ENCODE measurements at regions not wholly inside any gene's neighbourhood (a gene's known extent, or its start where the extent isn't known, plus 50 kb on each side); places are given as distances from the start of the nearest gene placed in this dataset.
"Not testable (repeated sequence)": the region's sequence is repeated elsewhere in the genome, so short reads cannot be mapped to it uniquely, and the experiment has no call there.

DNA sequence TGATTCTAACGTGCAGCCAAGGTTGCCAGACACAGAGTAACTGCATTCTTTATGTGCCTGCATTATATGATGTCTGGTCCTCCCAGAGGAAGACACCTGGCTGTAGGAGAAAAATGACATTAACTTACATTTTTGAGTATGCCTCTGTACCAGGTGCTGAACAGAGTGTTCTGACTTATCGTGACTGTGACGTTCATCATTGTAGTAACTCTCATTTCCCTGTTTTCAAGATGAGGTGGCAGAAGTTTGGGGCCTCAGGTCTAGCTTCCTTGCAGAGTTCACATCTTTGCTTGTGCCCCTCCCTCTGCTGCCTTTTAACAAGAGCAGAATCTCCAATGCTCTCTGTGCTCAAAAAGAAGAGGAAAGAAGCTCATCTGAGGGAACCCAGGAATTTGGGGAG, 488.0 kb downstream of the AJAP1 start:
- no peak overlapping the region for H3K4me3 ChIP-seq (ENCODE audit: low read length)
- DNase-seq (ENCODE audit: low read depth, low spot score) = no peak

DNA sequence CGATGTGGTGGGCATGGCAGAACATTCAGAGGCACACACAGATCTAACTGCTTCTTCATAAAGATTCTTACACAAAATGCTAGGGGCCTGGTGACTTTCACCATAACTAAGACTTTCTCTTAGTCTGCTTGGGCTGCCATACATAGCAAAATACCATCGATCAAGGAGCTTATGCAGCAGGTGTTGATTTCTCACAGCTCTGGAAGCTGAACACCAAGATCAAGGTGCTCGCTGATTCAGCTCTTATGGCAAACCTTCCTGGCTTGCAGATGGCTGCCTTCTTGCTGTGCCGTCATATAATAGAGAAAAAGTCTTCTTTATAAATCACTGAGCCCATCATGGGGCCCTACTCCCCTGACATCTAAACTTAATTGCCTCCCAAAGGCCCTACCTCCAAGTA, 487.3 kb downstream of the AJAP1 start:
- DNase-seq (ENCODE audit: low read depth, low spot score) = no peak
- H3K4me3 ChIP-seq (ENCODE audit: low read length) = no peak overlapping the region

GRCh38 chr1:5140962-5141361, 486.6 kb downstream of the AJAP1 start:
- no peak for DNase-seq (ENCODE audit: low read depth, low spot score)
- H3K4me3 ChIP-seq (ENCODE audit: low read length) = no peak overlapping the region

DNA sequence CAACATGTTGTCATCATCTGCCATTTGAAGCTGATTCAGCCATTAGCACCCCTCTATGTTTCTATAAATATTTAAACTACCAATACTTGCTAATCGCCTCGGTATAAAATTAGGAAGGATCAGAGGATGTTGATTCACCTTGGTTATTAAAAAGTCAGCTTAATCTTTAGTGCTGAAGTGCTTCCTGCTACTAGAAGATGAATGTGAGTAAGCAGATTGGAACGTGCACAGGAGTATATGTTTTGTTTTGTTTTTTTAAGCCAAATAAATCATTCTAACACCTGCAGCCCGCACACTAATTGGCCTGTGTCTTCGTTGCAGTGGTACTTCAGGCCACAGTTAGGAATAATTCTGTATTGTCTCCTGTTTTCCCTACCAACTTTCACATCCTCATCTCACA, 485.7 kb downstream of the AJAP1 start:
- DNase-seq (ENCODE audit: low read depth, low spot score) = no peak
- H3K4me3 ChIP-seq (ENCODE audit: low read length) = no peak overlapping the region

GRCh38 chr1:5129746-5130355, 475.4 kb downstream of the AJAP1 start:
- H3K4me3 ChIP-seq (ENCODE audit: low read length) = no peak overlapping the region
- no peak for DNase-seq (ENCODE audit: low read depth, low spot score)

DNA sequence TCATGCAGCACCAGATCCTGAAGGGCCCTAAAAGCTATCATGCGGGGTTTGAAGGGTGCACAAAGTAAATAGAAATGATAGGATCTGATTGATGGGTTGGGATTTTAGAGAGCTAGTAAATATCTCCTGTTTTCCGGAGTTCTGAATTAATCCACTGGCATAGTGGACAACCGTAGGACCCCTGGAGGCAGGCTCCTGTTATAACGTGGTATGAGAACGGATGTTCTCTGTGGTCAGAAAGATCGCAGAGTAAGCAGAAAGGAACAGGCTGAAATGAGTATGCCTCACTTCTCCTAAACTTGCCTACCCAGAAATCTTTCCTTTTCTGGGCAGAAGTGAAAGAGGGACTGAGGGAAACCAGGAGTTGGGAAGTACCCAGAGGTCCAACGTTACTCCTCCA, 470.8 kb downstream of the AJAP1 start:
- DNase-seq (ENCODE audit: low read depth, low spot score) = no peak
- H3K4me3 ChIP-seq (ENCODE audit: low read length) = no peak overlapping the region

DNA sequence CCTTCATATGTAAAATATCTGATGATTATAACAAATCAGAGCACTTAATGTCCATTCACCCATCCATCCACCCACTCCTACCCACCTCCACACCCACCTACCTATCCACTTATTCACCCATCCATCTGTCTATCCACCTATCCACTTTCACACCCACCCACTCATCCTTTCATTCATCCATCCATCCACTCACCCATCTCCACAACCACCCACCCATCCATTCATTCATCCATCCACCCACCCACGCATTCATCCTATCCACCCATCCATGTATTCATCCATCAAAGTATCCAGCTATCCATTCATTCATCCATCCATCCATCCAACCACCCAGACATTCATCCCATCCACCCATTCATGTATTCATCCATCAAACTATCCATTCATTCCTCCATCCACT, 466.1 kb downstream of the AJAP1 start:
- no peak overlapping the region for H3K4me3 ChIP-seq (ENCODE audit: low read length)
- DNase-seq (ENCODE audit: low read depth, low spot score) = no peak

- no peak for DNase-seq (ENCODE audit: low read depth, low spot score)
- no peak overlapping the region for H3K4me3 ChIP-seq (ENCODE audit: low read length)
Observed at GRCh38 chr1:5119366-5120234, 465.2 kb downstream of the AJAP1 start.

GRCh38 chr1:5118771-5119170, 464.4 kb downstream of the AJAP1 start:
- DNase-seq (ENCODE audit: low read depth, low spot score); H3K4me3 ChIP-seq (ENCODE audit: low read length): not testable (repeated sequence)

DNA sequence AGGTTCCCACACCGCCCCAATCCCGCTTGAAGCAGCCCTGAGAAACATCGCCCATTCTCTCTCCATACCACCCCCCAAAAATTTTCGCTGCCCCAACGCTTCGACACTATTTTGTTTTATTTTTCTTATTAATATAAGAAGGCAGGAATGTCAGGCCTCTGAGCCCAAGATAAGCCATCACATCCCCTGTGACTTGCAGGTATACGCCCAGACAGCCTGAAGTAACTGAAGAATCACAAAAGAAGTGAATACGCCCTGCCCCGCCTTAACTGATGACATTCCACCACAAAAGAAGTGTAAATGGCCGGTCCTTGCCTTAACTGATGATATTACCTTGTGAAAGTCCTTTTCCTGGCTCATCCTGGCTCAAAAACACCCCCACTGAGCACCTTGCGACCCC, 463.9 kb downstream of the AJAP1 start:
- DNase-seq (ENCODE audit: low read depth, low spot score); H3K4me3 ChIP-seq (ENCODE audit: low read length): not testable (repeated sequence)

- DNase-seq (ENCODE audit: low read depth, low spot score) = no peak
- no peak overlapping the region for H3K4me3 ChIP-seq (ENCODE audit: low read length)
Observed at GRCh38 chr1:5111581-5111980, 457.2 kb downstream of the AJAP1 start.

DNA sequence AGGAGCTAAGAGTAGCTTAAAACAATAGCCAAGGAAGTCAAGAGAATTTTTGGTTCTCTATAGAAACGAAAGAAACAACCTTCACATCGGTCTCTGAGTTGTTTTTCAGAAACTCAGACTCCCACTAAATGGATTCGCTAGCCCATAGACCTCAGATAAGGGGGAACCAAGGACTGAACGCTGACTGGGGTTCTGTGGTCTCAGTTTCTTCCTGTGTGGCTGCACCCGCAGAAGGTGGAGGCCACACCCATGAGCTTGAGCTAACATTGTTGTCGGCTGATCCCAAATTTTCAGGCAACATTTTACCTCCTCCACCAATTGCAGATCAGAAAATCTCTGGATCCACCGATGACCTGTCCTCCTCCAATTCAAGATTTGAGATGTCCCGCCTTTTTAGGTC, 456.1 kb downstream of the AJAP1 start:
- H3K4me3 ChIP-seq (ENCODE audit: low read length) = no peak overlapping the region
- no peak for DNase-seq (ENCODE audit: low read depth, low spot score)

- DNase-seq (ENCODE audit: low read depth, low spot score) = no peak
- H3K4me3 ChIP-seq (ENCODE audit: low read length) = no peak overlapping the region
Observed at GRCh38 chr1:5109633-5110032, 455.2 kb downstream of the AJAP1 start.

GRCh38 chr1:5108740-5109139, 454.3 kb downstream of the AJAP1 start:
- DNase-seq (ENCODE audit: low read depth, low spot score) = no peak

DNA sequence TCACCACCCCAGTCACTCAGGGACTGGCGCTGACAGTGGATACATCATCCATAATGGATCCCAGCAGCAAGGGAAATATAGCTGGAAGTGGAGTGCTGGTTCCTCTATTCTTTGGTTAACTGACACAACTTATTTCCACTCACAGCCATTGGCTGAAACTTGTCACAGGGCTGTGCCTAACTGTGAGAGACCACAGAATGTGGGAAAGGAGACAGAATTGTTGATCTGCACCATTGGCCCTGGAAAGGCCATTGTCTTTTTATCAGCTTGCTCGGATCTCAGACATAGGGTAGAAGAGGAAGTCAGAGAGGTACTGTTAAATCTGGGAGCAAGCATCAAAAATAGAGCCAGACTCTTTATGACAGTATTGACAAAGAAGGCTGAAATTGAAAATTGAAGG, 451.3 kb downstream of the AJAP1 start:
- no peak for DNase-seq (ENCODE audit: low read depth, low spot score)
- H3K4me3 ChIP-seq (ENCODE audit: low read length) = no peak overlapping the region

More at GRCh38 chr1:5108740-5109139, 454.3 kb downstream of the AJAP1 start:
- no peak overlapping the region for H3K4me3 ChIP-seq (ENCODE audit: low read length)

DNA sequence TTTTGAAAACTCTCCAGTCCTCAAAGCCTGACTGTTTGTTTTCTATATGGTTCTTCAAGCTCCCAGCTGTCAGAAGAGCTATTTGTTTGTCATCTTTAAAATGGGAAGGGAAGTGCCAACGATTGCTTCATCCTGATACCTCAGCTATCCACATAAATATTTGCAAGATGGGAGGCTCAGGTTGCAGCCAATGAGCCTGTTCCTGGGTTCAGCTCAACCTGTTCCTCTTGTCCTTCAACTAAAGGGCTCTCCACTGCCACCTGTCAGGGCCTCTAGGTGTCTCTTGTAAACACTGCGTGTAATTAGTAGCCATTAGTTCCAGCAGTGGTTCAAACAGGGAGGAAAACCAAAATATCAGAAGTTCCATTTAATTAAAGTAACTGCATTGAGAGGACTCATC, 445.1 kb downstream of the AJAP1 start:
- no peak for DNase-seq (ENCODE audit: low read depth, low spot score)
- H3K4me3 ChIP-seq (ENCODE audit: low read length) = no peak overlapping the region

- H3K4me3 ChIP-seq (ENCODE audit: low read length) = no peak overlapping the region
- no peak for DNase-seq (ENCODE audit: low read depth, low spot score)
Observed at GRCh38 chr1:5098981-5099385, 444.6 kb downstream of the AJAP1 start.

DNA sequence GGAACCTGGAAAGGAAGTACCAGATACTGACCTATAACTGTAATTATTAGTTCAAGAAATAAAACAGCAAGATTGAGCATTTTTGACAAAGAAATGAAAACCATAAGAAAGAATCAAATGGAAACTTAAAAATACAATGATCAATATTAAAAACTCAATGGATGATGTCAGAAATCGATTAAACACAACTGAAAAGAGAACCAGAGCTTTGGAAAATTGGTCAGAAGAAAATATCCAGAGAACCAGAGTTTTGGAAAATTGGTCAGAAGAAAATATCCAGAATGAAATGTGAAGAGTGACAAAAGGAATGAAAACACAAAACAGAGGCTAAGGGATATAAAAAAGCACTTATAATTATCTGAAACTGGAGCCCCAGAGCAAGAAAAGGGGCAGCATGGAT, 438.6 kb downstream of the AJAP1 start:
- no peak overlapping the region for H3K4me3 ChIP-seq (ENCODE audit: low read length)
- DNase-seq (ENCODE audit: low read depth, low spot score) = no peak

- H3K4me3 ChIP-seq (ENCODE audit: low read length) = no peak overlapping the region
- no peak for DNase-seq (ENCODE audit: low read depth, low spot score)
Observed at GRCh38 chr1:5084676-5085075, 430.3 kb downstream of the AJAP1 start.

GRCh38 chr1:5067246-5067645, 412.8 kb downstream of the AJAP1 start:
- no peak for DNase-seq (ENCODE audit: low read depth, low spot score)

DNA sequence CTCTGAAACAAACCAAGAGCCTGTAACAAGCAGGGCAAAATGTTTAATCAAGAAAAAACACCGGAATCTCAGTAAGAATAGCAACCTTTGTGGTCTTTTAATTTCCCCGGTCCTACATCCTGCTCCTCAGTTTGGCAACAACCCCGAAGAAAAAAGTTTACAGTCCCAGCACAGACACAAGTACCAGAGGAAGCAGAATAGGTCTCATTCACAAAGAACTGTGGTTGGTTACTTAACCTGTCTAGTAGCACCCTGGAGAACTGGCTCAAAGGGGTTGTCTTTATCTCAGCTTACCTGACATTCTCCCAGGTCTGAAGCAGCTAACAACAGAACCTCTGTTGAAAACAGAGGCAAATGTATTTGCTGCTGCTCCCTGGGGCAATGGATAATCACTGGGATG, 399.3 kb downstream of the AJAP1 start:
- no peak overlapping the region for H3K4me3 ChIP-seq (ENCODE audit: low read length)
- no peak for DNase-seq (ENCODE audit: low read depth, low spot score)

More at GRCh38 chr1:5067246-5067645, 412.8 kb downstream of the AJAP1 start:
- H3K4me3 ChIP-seq (ENCODE audit: low read length) = no peak overlapping the region
